T-cell (primary cell): ENCODE measurements at regions not wholly inside any gene's neighbourhood (a gene's known extent, or its start where the extent isn't known, plus 50 kb on each side); places are given as distances from the start of the nearest gene placed in this dataset.
"Not testable (repeated sequence)": the region's sequence is repeated elsewhere in the genome, so short reads cannot be mapped to it uniquely, and the experiment has no call there.

Experiments used
- ATAC-seq, 4 experiments: fragments of 200-7000 bp in 3 of 4; fragments of 150-1000 bp in 1 of 4; cut with Tn5 transposase; replicated peaks in 1 of 4; 1 replicate in 3 of 4; 2 replicates in 1 of 4; pipeline ENCODE4 v1.10.0; 2021; ENCODE audit warnings: moderate library complexity in 3 of 4, mild to moderate bottlenecking in 2 of 4, moderate number of reproducible peaks in 1 of 4
- CTCF ChIA-PET, 2 donors: fragments of 300-600 bp; sonication (Branson Sonifier 250); formaldehyde crosslinking; loops; one replicate each; lab custom pipeline; 2022; ENCODE audit warnings: antibody characterized with exemption in 2 of 2; lab: Charles Lee
- POLR2A ChIA-PET, 2 donors: fragments of 300-600 bp; sonication (Branson Sonifier 250); formaldehyde crosslinking; loops; one replicate each; lab custom pipeline; 2022; ENCODE audit warnings: antibody characterized with exemption in 2 of 2; lab: Charles Lee
- DNase-seq, 35 experiments: peaks; one replicate each; pipeline versions ENCODE4 v3.0.0 to v3.0.0-alpha.2; 2013 to 2023
- H3K27ac ChIP-seq: one replicate; pipeline ENCODE4 v1.5.1; 2013; ENCODE audit warnings: low read length
- H3K27me3 ChIP-seq, 2 experiments: replicated peaks in 1 of 2; 1 replicate in 1 of 2; 2 replicates in 1 of 2; pipeline versions ENCODE4 v1.6.1 to v1.7.0; 2013; ENCODE audit warnings: low read length in 1 of 2, mixed read lengths in 1 of 2; ENCODE audit not compliant: control insufficient read depth in 2 of 2, insufficient read depth in 2 of 2; ENCODE audit errors: extremely low read depth in 1 of 2
- H3K36me3 ChIP-seq, 2 donors: 1 replicate in 1 of 2; 2 replicates in 1 of 2; pipeline versions ENCODE4 v1.6.1 to v1.7.0; 2013; ENCODE audit warnings: low read length in 1 of 2; ENCODE audit not compliant: control insufficient read depth in 2 of 2, insufficient read depth in 1 of 2; ENCODE audit errors: extremely low read depth in 1 of 2
- H3K4me1 ChIP-seq, 2 experiments: 1 replicate in 1 of 2; 2 replicates in 1 of 2; pipeline versions ENCODE4 v1.6.1 to v1.7.0; 2013; ENCODE audit warnings: low read length in 2 of 2, mixed read lengths in 1 of 2; ENCODE audit not compliant: insufficient read depth in 2 of 2, control insufficient read depth in 1 of 2; ENCODE audit errors: extremely low read depth in 1 of 2
- H3K4me3 ChIP-seq, 2 donors: 1 replicate in 1 of 2; 2 replicates in 1 of 2; pipeline versions ENCODE4 v1.5.1 to v1.7.0; 2013; ENCODE audit warnings: mild to moderate bottlenecking in 2 of 2, low read length in 1 of 2, moderate library complexity in 1 of 2; ENCODE audit not compliant: control insufficient read depth in 1 of 2; ENCODE audit errors: extremely low read depth in 1 of 2
- H3K9me3 ChIP-seq: 2 replicates; pipeline ENCODE4 v1.7.0; 2013
- H3K27ac Mint-ChIP-seq, 2 donors: one replicate each; pipeline ENCODE4 v1.8.0; 2020 to 2021; ENCODE audit warnings: mild to moderate bottlenecking in 2 of 2, mixed read lengths in 2 of 2
- H3K27me3 Mint-ChIP-seq, 2 donors: one replicate each; pipeline ENCODE4 v1.8.0; 2021 to 2022; ENCODE audit warnings: mixed read lengths in 2 of 2
- H3K36me3 Mint-ChIP-seq: one replicate; pipeline ENCODE4 v1.8.0; 2021; ENCODE audit warnings: mixed read lengths
- H3K4me1 Mint-ChIP-seq, 3 donors: one replicate each; pipeline ENCODE4 v1.8.0; 2020 to 2022; ENCODE audit warnings: mixed read lengths in 3 of 3, mild to moderate bottlenecking in 1 of 3
- H3K4me3 Mint-ChIP-seq, 3 donors: one replicate each; pipeline ENCODE4 v1.8.0; 2020 to 2022; ENCODE audit warnings: mild to moderate bottlenecking in 3 of 3, mixed read lengths in 3 of 3, moderate library complexity in 3 of 3
- H3K9me3 Mint-ChIP-seq, 3 donors: one replicate each; pipeline ENCODE4 v1.8.0; 2020 to 2022; ENCODE audit warnings: mixed read lengths in 3 of 3
- WGBS: methylation state at CpG from one replicate; pipeline ENCODE4 v1.1.5; 2013; ENCODE audit warnings: missing lambda C conversion rate; ENCODE audit not compliant: insufficient coverage; 5-methylcytosine and 5-hydroxymethylcytosine counted together

GRCh38 chr4:162978398-162978797 lies 188.3 kb downstream of the NAF1 start:
- H3K36me3 ChIP-seq: no peaks in the 10 kb centered on the region
- no CpG with 5 or more reads among the region's 2 CpGs for WGBS
- POLR2A ChIA-PET: no interaction called here
- H3K27me3 ChIP-seq: no peaks in the 10 kb centered on the region
- H3K4me1 Mint-ChIP-seq: no peaks in the 10 kb centered on the region
- no peak overlapping the region for H3K27ac Mint-ChIP-seq
- no peak overlapping the region for H3K27ac ChIP-seq
- no peaks in the 10 kb centered on the region for H3K36me3 Mint-ChIP-seq
- H3K9me3 ChIP-seq: peaks cover 3% of the 10 kb centered on the region
- ATAC-seq: no peak
- no peak for DNase-seq
- no peaks in the 10 kb centered on the region for H3K27me3 Mint-ChIP-seq
- H3K4me3 ChIP-seq: no peak overlapping the region
- CTCF ChIA-PET: no interaction called here
- no peak overlapping the region for H3K4me3 Mint-ChIP-seq
- peaks cover 3 to 5% (median 4%) of the 10 kb centered on the region in 3 donors for H3K9me3 Mint-ChIP-seq
- H3K4me1 ChIP-seq: no peaks in the 10 kb centered on the region

- Histone ChIP-seq H3K36me3 (no peaks in the 10 kb centered on the region), H3K4me1 (no peaks in the 10 kb centered on the region), H3K27me3 (no peaks in the 10 kb centered on the region), H3K9me3 (no peaks in the 10 kb centered on the region), H3K4me3 (no peak overlapping the region), H3K27ac (no peak overlapping the region)
- no peaks in the 10 kb centered on the region for H3K36me3 Mint-ChIP-seq
- H3K4me3 Mint-ChIP-seq: no peak overlapping the region
- H3K27me3 Mint-ChIP-seq: no peaks in the 10 kb centered on the region
- POLR2A ChIA-PET: no interaction called here
- no peaks in the 10 kb centered on the region for H3K4me1 Mint-ChIP-seq
- CTCF ChIA-PET: no interaction called here
- no peak for ATAC-seq
- DNase-seq: no peak
- no peak overlapping the region for H3K27ac Mint-ChIP-seq
- no CpG with 5 or more reads among the region's 2 CpGs for WGBS
- H3K9me3 Mint-ChIP-seq: peaks cover 3 to 4% (median 3%) of the 10 kb centered on the region in 3 donors
These were observed 188.9 kb downstream of the NAF1 start for GRCh38 chr4:162977788-162978187.

DNA sequence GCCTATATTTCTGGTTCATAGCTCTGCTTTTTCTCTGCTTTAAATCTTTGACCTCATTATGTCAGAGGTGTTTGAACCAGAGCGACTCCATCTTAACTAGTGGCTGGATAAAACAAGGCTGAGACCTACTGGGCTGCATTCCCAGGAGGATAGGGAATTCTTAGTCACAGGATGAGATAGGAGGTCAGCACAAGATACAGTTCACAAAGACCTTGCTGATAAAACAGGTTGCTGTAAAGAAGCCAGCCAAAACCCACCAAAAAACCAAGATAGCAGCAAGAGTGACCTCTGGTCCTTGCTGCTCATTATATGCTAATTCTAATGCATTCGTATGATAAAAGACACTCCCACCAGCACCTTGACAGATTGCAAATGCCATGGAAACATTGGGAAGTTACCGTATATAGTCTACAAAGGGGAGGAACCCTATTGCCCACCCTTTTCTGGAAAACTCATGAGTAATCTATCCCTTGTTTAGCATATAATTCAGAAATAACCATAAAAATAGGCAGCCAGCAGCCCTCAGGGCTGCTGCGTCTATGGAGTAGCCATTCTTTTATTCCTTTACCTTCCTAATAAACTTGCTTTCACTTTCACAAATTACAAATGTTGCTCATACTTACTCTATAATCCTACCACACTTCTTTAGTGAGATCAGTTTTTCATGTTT lies 193.9 kb downstream of the NAF1 start:
- POLR2A ChIA-PET: no interaction called here
- no peaks in the 10 kb centered on the region for H3K4me1 Mint-ChIP-seq
- DNase-seq (no peak), ATAC-seq (no peak)
- no peaks in the 10 kb centered on the region for H3K27me3 Mint-ChIP-seq
- Histone ChIP-seq H3K36me3 (no peaks in the 10 kb centered on the region), H3K27me3 (peaks cover 0 to 5% of the 10 kb centered on the region in 2 experiments), H3K4me1 (no peaks in the 10 kb centered on the region), H3K27ac (no peak overlapping the region), H3K4me3 (no peak overlapping the region), H3K9me3 (no peaks in the 10 kb centered on the region)
- CTCF ChIA-PET: no interaction called here
- no peaks in the 10 kb centered on the region for H3K36me3 Mint-ChIP-seq
- no peak overlapping the region for H3K4me3 Mint-ChIP-seq
- no peak overlapping the region for H3K27ac Mint-ChIP-seq
- WGBS: no CpG with 5 or more reads among the region's 4 CpGs
- H3K9me3 Mint-ChIP-seq: peaks cover 0 to 5% (median 0%) of the 10 kb centered on the region in 3 donors

GRCh38 chr4:162969194-162969593 lies 197.5 kb downstream of the NAF1 start:
- H3K4me1 ChIP-seq: no peaks in the 10 kb centered on the region
- H3K4me1 Mint-ChIP-seq: no peaks in the 10 kb centered on the region
- CTCF ChIA-PET: no interaction called here
- H3K36me3 Mint-ChIP-seq: no peaks in the 10 kb centered on the region
- H3K27me3 ChIP-seq: peaks cover 0 to 5% of the 10 kb centered on the region in 2 experiments
- no peaks in the 10 kb centered on the region for H3K9me3 ChIP-seq
- no peak overlapping the region for H3K27ac ChIP-seq
- DNase-seq (peak in 1 of 35 experiments; percentile 4), ATAC-seq (no peak)
- H3K4me3 ChIP-seq: no peak overlapping the region
- H3K36me3 ChIP-seq: no peaks in the 10 kb centered on the region
- no peak overlapping the region for H3K4me3 Mint-ChIP-seq
- peaks cover 0 to 2% of the 10 kb centered on the region in 2 donors for H3K27me3 Mint-ChIP-seq
- POLR2A ChIA-PET: no interaction called here
- peaks cover 2 to 21% (median 11%) of the 10 kb centered on the region in 3 donors for H3K9me3 Mint-ChIP-seq
- H3K27ac Mint-ChIP-seq: no peak overlapping the region
- 61% methylated on average over 3 of the region's 8 CpGs for WGBS

DNA sequence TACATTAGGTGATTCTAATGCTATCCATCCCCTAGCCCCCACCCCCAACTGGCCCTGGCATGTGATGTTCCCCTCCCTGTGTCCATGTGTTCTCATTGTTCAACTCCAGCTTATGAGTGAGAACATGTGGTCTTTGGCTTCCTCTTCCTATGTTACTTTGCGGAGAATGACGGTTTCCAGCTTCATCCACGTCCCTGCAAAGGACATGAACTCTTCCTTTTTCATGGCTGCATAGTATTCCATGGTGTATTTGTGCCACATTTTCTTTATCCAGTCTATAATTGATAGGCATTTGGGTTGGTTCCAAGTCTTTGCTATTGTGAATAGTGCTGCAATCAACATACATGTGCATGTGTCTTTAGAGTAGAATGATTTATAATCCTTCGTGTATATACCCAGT lies 200.7 kb downstream of the NAF1 start:
- POLR2A ChIA-PET, H3K4me3 ChIP-seq, H3K36me3 Mint-ChIP-seq: not testable (repeated sequence)

GRCh38 chr4:162959046-162959445 lies 207.6 kb downstream of the NAF1 start:
- Mint-ChIP-seq H3K4me1 (no peaks in the 10 kb centered on the region), H3K4me3 (no peak overlapping the region), H3K27ac (no peak overlapping the region), H3K9me3 (peaks cover 0 to 2% (median under 1%) of the 10 kb centered on the region in 3 donors), H3K27me3 (peaks cover 0 to under 1% of the 10 kb centered on the region in 2 donors), H3K36me3 (no peaks in the 10 kb centered on the region)
- Histone ChIP-seq H3K4me1 (no peaks in the 10 kb centered on the region), H3K27me3 (no peaks in the 10 kb centered on the region), H3K27ac (no peak overlapping the region), H3K36me3 (no peaks in the 10 kb centered on the region), H3K4me3 (no peak overlapping the region), H3K9me3 (no peaks in the 10 kb centered on the region)
- ATAC-seq: no peak
- ChIA-PET POLR2A (no interaction called here), CTCF (no interaction called here)
- no peak for DNase-seq
- 11% methylated on average over 1 of the region's 2 CpGs for WGBS

More for the DNA sequence above, 200.7 kb downstream of the NAF1 start:
- H3K27ac Mint-ChIP-seq, H3K4me1 Mint-ChIP-seq, H3K27me3 Mint-ChIP-seq, H3K4me3 Mint-ChIP-seq, H3K27me3 ChIP-seq, H3K36me3 ChIP-seq, H3K27ac ChIP-seq, ATAC-seq, DNase-seq, H3K9me3 ChIP-seq, CTCF ChIA-PET, H3K4me1 ChIP-seq: not testable (repeated sequence)
- WGBS: no CpG with 5 or more reads among the region's 4 CpGs
- peaks cover 4 to 21% (median 11%) of the 10 kb centered on the region in 3 donors for H3K9me3 Mint-ChIP-seq
